GM12891 (cell line): ENCODE measurements at regions not wholly inside any gene's neighbourhood (a gene's known extent, or its start where the extent isn't known, plus 50 kb on each side); places are given as distances from the start of the nearest gene placed in this dataset.

Source experiments
- PAX5 ChIP-seq: IDR thresholded peaks from 2 replicates; pipeline ENCODE4 v1.6.1; 2011; ENCODE audit warnings: low read length, moderate library complexity, mild to moderate bottlenecking; ENCODE audit not compliant: insufficient read depth, severe bottlenecking
- POLR2A ChIP-seq: IDR thresholded peaks from 2 replicates; pipeline ENCODE4 v1.6.1; 2011; ENCODE audit warnings: low read depth, low read length, control low read depth
- POLR2AphosphoS5 ChIP-seq: IDR thresholded peaks from 2 replicates; pipeline ENCODE4 v1.6.1; 2011; ENCODE audit warnings: low read depth, low read length, control low read depth
- POU2F2 ChIP-seq: IDR thresholded peaks from 2 replicates; pipeline ENCODE4 v1.6.1; 2011; ENCODE audit warnings: low read depth, mild to moderate bottlenecking, control low read depth, low read length, moderate library complexity
- SPI1 ChIP-seq: IDR thresholded peaks from 2 replicates; pipeline ENCODE4 v1.6.1; 2011; ENCODE audit warnings: low read depth, low read length, control low read depth
- TAF1 ChIP-seq: IDR thresholded peaks from 2 replicates; pipeline ENCODE4 v1.6.1; 2011; ENCODE audit warnings: low read depth, low read length, control low read depth

- no peak for TF ChIP-seq POLR2A
- no peak for TF ChIP-seq POLR2AphosphoS5
- no peak for TF ChIP-seq SPI1
- no peak for TF ChIP-seq POU2F2
- TF ChIP-seq TAF1 = no peak
- TF ChIP-seq PAX5 = no peak
These were observed 127.5 kb upstream of the TNS3 start for GRCh38 chr7:47709451-47709850.
